ENCODE measurements at regions not wholly inside any gene's neighbourhood (a gene's known extent, or its start where the extent isn't known, plus 50 kb on each side); places are given as distances from the start of the nearest gene placed in this dataset.

- no peak for TF ChIP-seq EP300 (IDR thresholded peaks at IDR 0.05)
- no peak for TF ChIP-seq POLR2AphosphoS5 (IDR thresholded peaks at IDR 0.05)
- TF ChIP-seq POLR2A (IDR thresholded peaks at IDR 0.05): no peak
- no peak for TF ChIP-seq CTCF (IDR thresholded peaks at IDR 0.05)
Observed at GRCh38 chr2:103896182-103896581, 957.7 kb upstream of the POU3F3 start.
